C4-2B (cell line): ENCODE measurements at regions not wholly inside any gene's neighbourhood (a gene's known extent, or its start where the extent isn't known, plus 50 kb on each side); places are given as distances from the start of the nearest gene placed in this dataset.
"Not testable (repeated sequence)": the region's sequence is repeated elsewhere in the genome, so short reads cannot be mapped to it uniquely, and the experiment has no call there.

Experiments
- CTCF ChIP-seq: fragments of 450-650 bp; conservative IDR thresholded peaks from 2 replicates; pipeline ENCODE4 v1.5.1; 2017; ENCODE audit warnings: mild to moderate bottlenecking
- ZFX ChIP-seq: fragments of 450-650 bp; IDR thresholded peaks from 2 replicates; pipeline ENCODE4 v1.6.1; 2017

GRCh38 chr3:75604286-75604934 is 59.7 kb upstream of the FRG2C start:
- TF ChIP-seq CTCF, ZFX: not testable (repeated sequence)
